Keratinocyte (primary cell): ENCODE measurements at regions not wholly inside any gene's neighbourhood (a gene's known extent, or its start where the extent isn't known, plus 50 kb on each side); places are given as distances from the start of the nearest gene placed in this dataset.
A peak's percentile ranks its signal among the peaks of the same experiment; 100 is the strongest.

Source experiments
- DNase-seq: peaks from one replicate; pipeline ENCODE4 v3.0.0-alpha.2; 2011; ENCODE audit warnings: low read depth, missing footprints, low spot score
- FAIRE-seq: peaks from 2 replicates; lab custom pipeline; 2011; peaks lifted over from hg19 to GRCh38; lab: Jason Lieb, UNC
- H2AFZ ChIP-seq: 2 replicates; pipeline ENCODE4 v1.6.0; 2012; ENCODE audit warnings: low read length, control low read depth, inconsistent platforms; ENCODE audit not compliant: control insufficient read depth
- H3K27ac ChIP-seq: 2 replicates; pipeline ENCODE4 v1.5.1; 2011; ENCODE audit warnings: low read length; ENCODE audit not compliant: control insufficient read depth, insufficient read depth
- H3K27me3 ChIP-seq: 3 replicates; pipeline ENCODE4 v1.6.0; 2011; ENCODE audit warnings: low read length; ENCODE audit not compliant: control insufficient read depth, insufficient read depth; ENCODE audit errors: extremely low read depth
- H3K36me3 ChIP-seq, 2 experiments: 2 replicates in 1 of 2; 3 replicates in 1 of 2; pipeline ENCODE4 v1.5.1; 2011; ENCODE audit warnings: low read length in 2 of 2, mild to moderate bottlenecking in 1 of 2; ENCODE audit not compliant: control insufficient read depth in 2 of 2, insufficient read depth in 2 of 2; ENCODE audit errors: extremely low read depth in 1 of 2
- H3K4me1 ChIP-seq: 3 replicates; pipeline ENCODE4 v1.5.1; 2011; ENCODE audit warnings: low read length; ENCODE audit not compliant: control insufficient read depth, insufficient read depth; ENCODE audit errors: extremely low read depth
- H3K4me2 ChIP-seq: 3 replicates; pipeline ENCODE4 v1.6.0; 2011; ENCODE audit warnings: low read depth, low read length; ENCODE audit not compliant: control insufficient read depth, insufficient read depth; ENCODE audit errors: extremely low read depth
- H3K4me3 ChIP-seq, 3 experiments: fragments of 200-600 bp in 1 of 3; sonication (generic) in 1 of 3; 2 replicates in 2 of 3; 3 replicates in 1 of 3; pipeline ENCODE4 v1.5.1; 2011 to 2016; ENCODE audit warnings: low read length in 3 of 3, mild to moderate bottlenecking in 3 of 3, control low read depth in 2 of 3, inconsistent platforms in 1 of 3, low read depth in 1 of 3, mixed read lengths in 1 of 3, mixed run types in 1 of 3, moderate library complexity in 1 of 3; ENCODE audit not compliant: control insufficient read depth in 2 of 3, insufficient read depth in 2 of 3; ENCODE audit errors: extremely low read depth in 1 of 3
- H3K79me2 ChIP-seq: 2 replicates; pipeline ENCODE4 v1.6.0; 2012; ENCODE audit warnings: low read length; ENCODE audit not compliant: control insufficient read depth, insufficient read depth
- H3K9ac ChIP-seq: 3 replicates; pipeline ENCODE4 v1.6.0; 2011; ENCODE audit warnings: low read length; ENCODE audit not compliant: control insufficient read depth, insufficient read depth; ENCODE audit errors: extremely low read depth
- H3K9me1 ChIP-seq: 3 replicates; pipeline ENCODE4 v1.6.0; 2011; ENCODE audit warnings: low read length; ENCODE audit not compliant: control insufficient read depth, insufficient read depth; ENCODE audit errors: extremely low read depth
- H3K9me3 ChIP-seq: 2 replicates; pipeline ENCODE4 v1.5.1; 2012; ENCODE audit warnings: low read depth, low read length; ENCODE audit not compliant: control insufficient read depth
- H4K20me1 ChIP-seq: 3 replicates; pipeline ENCODE4 v1.6.0; 2011; ENCODE audit warnings: low read length; ENCODE audit not compliant: control insufficient read depth, insufficient read depth; ENCODE audit errors: extremely low read depth
- EZH2 ChIP-seq: IDR thresholded peaks from one replicate; pipeline ENCODE4 v1.6.1; 2012; ENCODE audit warnings: inconsistent platforms, mild to moderate bottlenecking, low read length, moderate library complexity
- dilution Hi-C: fragments of 300-500 bp; cut with MboI; formaldehyde crosslinking; loops from one replicate; pipeline ENCODE4 v1.7.0; 2020; ENCODE audit warnings: low sequenced_read_pairs; ENCODE audit not compliant: extremely low pct_ligation_motif_present
- TF ChIP-seq, protein P1 (sequence below), 3 experiments: IDR thresholded peaks in 1 of 3; conservative IDR thresholded peaks in 1 of 3; optimal IDR thresholded peaks in 1 of 3; 2 replicates in 2 of 3; 3 replicates in 1 of 3; pipeline versions ENCODE3 to v1.5.1; 2011; ENCODE audit warnings: low read length in 3 of 3, mild to moderate bottlenecking in 3 of 3, moderate library complexity in 2 of 3, control low read depth in 1 of 3, inconsistent platforms in 1 of 3; ENCODE audit not compliant: insufficient read depth in 2 of 3; ENCODE audit errors: extremely low read depth in 1 of 3

DNA sequence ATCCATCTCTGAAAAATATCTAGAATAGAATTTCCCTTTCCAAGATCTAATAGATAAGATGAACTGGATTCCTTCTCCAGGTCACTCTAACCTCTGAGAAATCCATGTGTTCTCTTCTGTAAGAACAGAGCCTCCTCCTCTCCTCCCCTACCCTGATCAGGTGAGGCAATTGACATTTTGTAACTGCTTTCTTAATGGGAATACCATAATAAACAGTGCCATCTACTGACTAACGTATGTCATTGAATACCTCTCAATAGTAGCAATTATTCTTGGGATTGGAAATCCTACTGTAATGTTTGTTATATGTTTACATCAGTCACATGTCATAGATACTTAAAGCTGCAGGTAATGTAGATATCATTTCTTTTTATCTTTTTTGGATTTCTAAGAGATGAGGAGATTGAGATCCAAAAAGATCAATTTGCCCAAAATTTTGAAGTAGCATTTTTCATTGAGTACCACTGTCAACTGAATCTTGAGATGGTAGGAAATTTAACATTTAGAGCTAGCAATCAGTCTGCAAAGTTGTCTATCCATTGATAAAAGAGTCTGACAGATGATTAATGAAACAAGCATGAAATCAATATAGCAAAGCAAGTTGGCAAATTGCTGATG lies 365.8 kb upstream of the HSF2 start:
- Histone ChIP-seq H3K9ac (no peak overlapping the region), H3K9me1 (peaks cover 2% of the 10 kb centered on the region), H3K4me3 (no peak overlapping the region), H3K36me3 (no peaks in the 10 kb centered on the region), H3K27me3 (no peaks in the 10 kb centered on the region), H4K20me1 (no peaks in the 10 kb centered on the region), H3K79me2 (no peaks in the 10 kb centered on the region), H3K27ac (no peak overlapping the region), H2AFZ (no peak overlapping the region), H3K4me1 (peaks cover 10% of the 10 kb centered on the region), H3K9me3 (no peaks in the 10 kb centered on the region), H3K4me2 (no peak overlapping the region)
- peak; percentile 40 for DNase-seq
- TF ChIP-seq EZH2, result no peak
- TF ChIP-seq, protein P1, sequence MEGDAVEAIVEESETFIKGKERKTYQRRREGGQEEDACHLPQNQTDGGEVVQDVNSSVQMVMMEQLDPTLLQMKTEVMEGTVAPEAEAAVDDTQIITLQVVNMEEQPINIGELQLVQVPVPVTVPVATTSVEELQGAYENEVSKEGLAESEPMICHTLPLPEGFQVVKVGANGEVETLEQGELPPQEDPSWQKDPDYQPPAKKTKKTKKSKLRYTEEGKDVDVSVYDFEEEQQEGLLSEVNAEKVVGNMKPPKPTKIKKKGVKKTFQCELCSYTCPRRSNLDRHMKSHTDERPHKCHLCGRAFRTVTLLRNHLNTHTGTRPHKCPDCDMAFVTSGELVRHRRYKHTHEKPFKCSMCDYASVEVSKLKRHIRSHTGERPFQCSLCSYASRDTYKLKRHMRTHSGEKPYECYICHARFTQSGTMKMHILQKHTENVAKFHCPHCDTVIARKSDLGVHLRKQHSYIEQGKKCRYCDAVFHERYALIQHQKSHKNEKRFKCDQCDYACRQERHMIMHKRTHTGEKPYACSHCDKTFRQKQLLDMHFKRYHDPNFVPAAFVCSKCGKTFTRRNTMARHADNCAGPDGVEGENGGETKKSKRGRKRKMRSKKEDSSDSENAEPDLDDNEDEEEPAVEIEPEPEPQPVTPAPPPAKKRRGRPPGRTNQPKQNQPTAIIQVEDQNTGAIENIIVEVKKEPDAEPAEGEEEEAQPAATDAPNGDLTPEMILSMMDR (optimal IDR thresholded peaks at IDR 0.05 in 1 of 3, IDR thresholded peaks at IDR 0.05 in 1 of 3, conservative IDR thresholded peaks at IDR 0.05 in 1 of 3; ENCODE audit: extremely low read depth in 1 of 3, insufficient read depth in 2 of 3, low read length in 3 of 3), result peak in 2 of 3 experiments; percentile 32 to 64
- dilution Hi-C loops, result no loop called here
- FAIRE-seq, result peak; percentile 51

GRCh38 chr6:122035173-122035572 lies 364.3 kb upstream of the HSF2 start:
- no peak overlapping the region for H2AFZ ChIP-seq
- H3K79me2 ChIP-seq, result no peaks in the 10 kb centered on the region
- H3K4me1 ChIP-seq, result no peaks in the 10 kb centered on the region

More at GRCh38 chr6:122035173-122035572, 364.3 kb upstream of the HSF2 start:
- Histone ChIP-seq H3K4me3 (no peak overlapping the region), H3K9me3 (no peaks in the 10 kb centered on the region), H3K27me3 (no peaks in the 10 kb centered on the region), H3K27ac (no peak overlapping the region), H3K4me2 (no peak overlapping the region), H3K9me1 (no peaks in the 10 kb centered on the region), H3K9ac (no peak overlapping the region), H3K36me3 (no peaks in the 10 kb centered on the region), H4K20me1 (no peaks in the 10 kb centered on the region)
- FAIRE-seq, result no peak
- TF ChIP-seq EZH2, result no peak
- TF ChIP-seq, protein P1 (optimal IDR thresholded peaks at IDR 0.05 in 1 of 3, IDR thresholded peaks at IDR 0.05 in 1 of 3, conservative IDR thresholded peaks at IDR 0.05 in 1 of 3; ENCODE audit: extremely low read depth in 1 of 3, insufficient read depth in 2 of 3, low read length in 3 of 3), result no peak
- dilution Hi-C loops, result no loop called here
- DNase-seq, result no peak
